Esophagus mucosa (tissue), 1 donor: ENCODE measurements at regions not wholly inside any gene's neighbourhood (a gene's known extent, or its start where the extent isn't known, plus 50 kb on each side); places are given as distances from the start of the nearest gene placed in this dataset.
A peak's percentile ranks its signal among the peaks of the same experiment; 100 is the strongest.

ENCODE experiments used
- ATAC-seq: fragments of 200-7000 bp; cut with Tn5 transposase; one replicate; pipeline ENCODE4 v1.9.1; 2020
- donor health status: DM: yes; HTN: yes; CAD: no.

GRCh38 chr2:173419506-173419905 lies 64.8 kb downstream of the CDCA7 start:
- peak; percentile 91 for ATAC-seq

GRCh38 chr2:173424886-173425285 lies 70.2 kb downstream of the CDCA7 start:
- ATAC-seq, result no peak

GRCh38 chr2:173427887-173428668 lies 73.4 kb downstream of the CDCA7 start:
- peak; percentile 85 for ATAC-seq

- no peak for ATAC-seq
Observed at GRCh38 chr2:173431191-173431590, 76.5 kb downstream of the CDCA7 start.

DNA sequence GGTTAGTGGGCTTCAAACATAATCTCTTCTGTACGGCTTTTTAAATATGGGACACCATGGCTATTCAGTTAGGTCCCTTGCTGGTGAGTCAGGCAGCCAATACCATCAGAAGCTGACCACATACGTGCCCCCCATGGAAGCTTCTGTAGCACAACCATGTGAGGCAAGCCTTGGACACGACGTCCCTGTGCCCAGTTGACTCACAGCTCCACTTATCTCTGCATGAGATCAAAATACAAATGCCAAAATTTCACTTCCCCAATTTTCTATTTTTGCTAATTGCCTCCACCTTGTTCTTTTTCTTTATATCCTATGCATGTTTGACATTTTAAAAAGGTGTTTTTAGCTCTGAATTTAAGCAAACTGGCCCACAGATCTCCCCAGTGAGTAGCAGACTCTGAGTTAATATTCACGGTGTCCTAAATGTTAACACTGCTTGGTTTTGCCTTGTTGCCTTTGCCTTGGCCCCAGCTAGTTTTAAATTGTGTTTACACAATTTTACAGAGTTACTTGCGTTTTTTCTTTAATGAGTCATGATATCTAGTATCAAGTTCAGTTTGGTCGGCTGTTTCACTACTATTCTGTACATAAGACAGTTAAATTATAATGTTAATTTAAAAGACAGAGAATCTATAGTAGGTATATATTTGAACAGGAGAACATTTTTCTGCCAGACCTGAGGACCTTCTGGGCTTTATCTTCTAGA lies 77.5 kb downstream of the CDCA7 start:
- no peak for ATAC-seq

DNA sequence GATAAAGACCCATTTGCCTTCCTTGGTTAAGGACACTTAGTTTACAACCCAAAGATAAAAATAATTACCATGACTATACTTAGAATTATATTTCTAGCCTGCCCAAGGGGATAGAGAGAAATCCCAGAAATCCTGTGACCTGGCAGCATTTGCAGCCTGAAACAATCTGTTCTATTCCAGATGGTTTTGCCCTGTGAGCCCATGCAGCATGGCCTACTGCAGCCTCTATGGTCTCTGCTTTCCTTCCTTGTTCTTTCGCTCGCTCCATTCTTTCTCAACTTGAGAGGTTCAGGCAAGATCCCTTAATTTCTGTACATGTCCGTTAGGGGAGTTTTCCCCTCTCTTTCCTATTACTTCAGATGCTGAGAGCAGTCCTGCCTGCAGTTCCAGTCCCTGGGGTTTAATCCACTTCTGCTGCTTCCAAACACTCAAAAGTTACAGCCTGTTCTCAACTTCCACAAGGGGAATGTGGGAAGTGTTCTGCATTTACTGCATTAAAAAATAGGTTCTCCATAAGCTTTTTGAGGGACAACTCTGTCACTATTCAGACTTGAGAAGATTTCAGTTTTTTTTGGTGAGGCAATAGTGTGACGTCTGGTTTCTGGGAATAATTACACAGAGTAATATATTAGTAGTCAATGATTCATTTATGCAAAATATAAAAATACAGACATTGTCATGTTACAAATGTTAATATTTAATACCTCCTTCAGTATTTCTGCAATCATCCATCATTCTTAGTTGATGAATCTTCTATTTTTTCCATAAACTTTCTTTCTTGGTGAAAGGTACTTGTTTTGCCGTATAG lies 80.3 kb downstream of the CDCA7 start:
- ATAC-seq, result no peak

DNA sequence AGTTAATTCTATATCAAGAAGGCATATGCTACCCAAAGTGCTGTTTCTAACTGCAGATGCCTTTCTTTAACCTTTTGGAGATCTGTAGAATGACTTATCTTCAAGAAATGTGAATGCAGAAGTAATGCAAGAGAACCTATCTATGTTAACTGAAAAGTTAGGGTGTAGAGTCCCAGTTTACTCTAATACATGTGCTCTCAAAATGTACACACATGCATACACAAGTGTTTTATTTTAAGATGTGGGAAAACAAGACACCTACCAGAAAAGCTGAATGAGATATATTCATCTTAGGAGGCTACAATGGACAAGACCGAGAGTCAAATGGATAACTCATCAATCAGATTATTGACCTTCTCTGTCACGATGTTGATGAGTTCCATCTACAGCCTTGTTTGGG lies 80.9 kb downstream of the CDCA7 start:
- no peak for ATAC-seq

GRCh38 chr2:173436088-173436487 lies 81.4 kb downstream of the CDCA7 start:
- ATAC-seq, result no peak

GRCh38 chr2:173441222-173441621 lies 86.5 kb downstream of the CDCA7 start:
- ATAC-seq, result no peak

GRCh38 chr2:173442542-173442941 lies 87.9 kb downstream of the CDCA7 start:
- no peak for ATAC-seq

DNA sequence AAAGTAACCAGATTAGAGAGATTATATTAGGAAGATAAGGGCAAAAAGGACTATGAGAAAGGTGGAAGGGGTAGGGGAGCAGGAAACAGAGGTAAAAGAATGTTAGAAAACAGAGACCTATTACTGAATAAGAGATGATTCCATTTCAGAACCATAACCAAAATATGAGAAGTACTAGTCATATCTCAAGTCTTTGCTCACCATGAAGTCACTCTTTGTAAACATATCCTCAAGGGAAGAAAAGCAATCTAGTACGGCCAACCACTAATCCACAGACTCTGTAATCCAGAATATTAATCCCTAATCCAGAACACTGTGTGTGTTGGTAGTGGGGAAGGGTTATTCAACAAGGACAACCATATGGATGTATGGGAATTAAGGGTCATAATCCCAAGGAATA lies 92.0 kb downstream of the CDCA7 start:
- ATAC-seq, result no peak

- peak; percentile 78 for ATAC-seq
Observed at GRCh38 chr2:173448938-173449471, 94.3 kb downstream of the CDCA7 start.

- no peak for ATAC-seq
Observed at GRCh38 chr2:173451118-173451517, 96.4 kb downstream of the CDCA7 start.

DNA sequence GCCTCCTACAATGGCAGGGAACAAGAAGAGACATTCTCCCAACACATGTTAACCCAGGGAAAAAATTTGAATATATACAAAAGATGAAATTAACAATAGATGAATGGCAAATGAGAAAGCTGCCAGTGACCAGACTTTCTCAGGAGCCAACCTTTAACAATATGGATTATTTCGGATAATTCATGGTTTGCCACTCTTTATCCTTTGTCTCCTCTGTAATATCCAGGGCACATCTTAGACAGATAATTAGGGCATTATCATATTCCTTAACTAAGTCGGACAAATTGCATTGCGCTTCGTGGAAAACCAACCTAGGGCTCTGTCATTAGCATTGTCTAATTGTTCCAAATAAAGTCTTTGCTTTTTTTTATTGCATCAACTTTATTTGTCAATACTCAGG lies 97.3 kb downstream of the CDCA7 start:
- ATAC-seq, result no peak

GRCh38 chr2:173452416-173452815 lies 97.7 kb downstream of the CDCA7 start:
- no peak for ATAC-seq

DNA sequence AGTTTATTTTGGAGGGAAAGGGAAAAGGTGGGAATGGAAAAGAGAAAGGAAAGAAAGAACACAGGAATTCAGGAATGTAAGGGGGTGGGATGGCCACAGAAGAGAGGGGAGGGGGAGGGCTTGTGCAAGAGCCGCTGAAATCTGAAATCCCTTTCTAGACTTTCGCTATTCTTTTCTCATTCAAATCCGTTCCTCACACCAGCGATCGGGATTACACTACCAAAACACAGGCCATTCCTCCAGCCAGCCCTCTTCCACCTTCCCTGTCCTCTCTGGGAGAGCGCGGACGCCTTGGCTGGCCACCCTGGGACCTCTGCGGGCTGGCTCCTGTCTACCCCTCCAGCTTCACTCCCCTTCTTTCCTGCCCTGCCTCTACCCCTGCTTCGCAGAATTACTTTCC lies 102.3 kb downstream of the CDCA7 start:
- ATAC-seq, result no peak

GRCh38 chr2:173457366-173457765 lies 102.7 kb downstream of the CDCA7 start:
- no peak for ATAC-seq

DNA sequence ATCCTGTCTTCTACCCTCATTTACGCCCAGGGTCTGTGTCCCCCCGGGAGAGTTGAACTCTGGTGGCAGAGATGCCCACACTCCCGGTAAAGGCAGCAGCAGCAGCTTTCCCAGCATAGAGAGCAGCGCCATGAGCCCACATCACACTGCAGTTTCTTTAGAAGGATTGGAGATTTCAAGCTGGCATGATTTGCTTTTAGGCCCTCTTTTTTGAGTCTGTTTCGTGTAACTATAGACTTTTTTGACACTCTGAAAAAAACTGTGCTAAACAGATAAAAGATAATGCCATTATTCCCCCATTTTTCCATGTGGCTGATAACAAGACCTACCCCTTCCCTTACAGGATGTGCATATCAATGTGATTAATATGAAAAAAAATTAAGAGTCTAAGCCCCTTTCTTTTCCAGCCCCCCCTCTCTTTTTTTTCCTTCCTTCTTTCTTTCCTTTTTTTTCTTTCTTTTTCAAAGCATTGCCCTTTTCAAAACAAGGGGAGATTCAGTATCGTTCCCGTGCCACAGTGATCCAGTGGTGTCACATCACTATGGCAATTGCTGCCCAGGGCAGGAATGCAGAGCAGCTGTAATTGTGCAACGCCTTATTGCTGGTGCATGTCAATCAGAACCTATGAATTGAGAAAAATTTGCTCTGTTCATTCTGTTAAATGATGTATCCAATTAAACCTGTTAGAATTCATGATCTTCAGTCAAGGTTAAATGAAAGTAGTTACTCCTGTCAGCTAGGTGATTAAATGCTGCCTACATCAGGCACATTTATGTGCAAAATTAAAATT lies 104.5 kb downstream of the CDCA7 start:
- ATAC-seq, result no peak

DNA sequence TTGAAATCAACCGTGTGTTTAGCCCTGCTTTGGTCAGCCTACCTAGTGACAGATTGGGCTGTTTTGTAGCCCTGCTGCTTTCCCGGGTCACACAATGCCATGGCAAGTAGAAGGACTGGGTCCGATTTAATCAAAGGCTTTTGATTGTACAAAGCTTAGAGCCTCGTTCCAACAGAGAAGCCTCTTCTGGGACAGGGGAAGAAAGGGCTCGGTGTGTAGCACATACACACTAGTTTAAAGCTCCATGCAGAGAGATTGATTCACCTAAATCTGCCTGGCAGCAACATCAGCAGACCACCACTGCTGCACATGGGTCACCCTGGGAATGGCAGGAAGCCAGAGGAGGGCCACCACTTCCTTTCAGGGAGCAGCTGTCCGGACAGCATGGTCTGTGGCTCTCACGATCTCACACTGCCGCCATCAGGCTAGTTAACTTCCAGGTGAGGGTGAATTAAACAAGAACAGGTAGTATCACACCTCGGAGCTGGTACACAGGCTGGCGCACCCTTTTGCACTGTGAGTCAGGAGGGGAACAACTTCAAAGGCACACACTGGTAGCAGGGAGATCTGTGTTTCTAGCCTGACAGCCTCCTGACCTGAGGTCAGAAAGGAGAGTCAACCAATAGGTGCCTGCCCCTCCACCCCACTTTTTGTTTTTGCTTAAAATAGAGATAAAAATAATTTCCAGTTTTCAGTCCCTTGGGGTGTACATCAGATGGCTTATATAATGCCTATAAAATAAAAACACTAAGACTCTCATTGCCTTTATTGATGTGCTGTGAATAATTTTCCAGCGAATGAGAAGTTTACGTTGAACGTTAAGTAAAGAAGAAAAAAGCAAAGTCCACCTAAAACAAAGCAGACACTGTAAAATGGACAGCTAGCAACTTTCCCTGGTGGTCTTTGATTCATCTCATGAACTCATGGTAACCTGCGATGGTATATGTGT lies 108.5 kb downstream of the CDCA7 start:
- no peak for ATAC-seq

- ATAC-seq, result no peak
Observed at GRCh38 chr2:173463846-173464245, 109.2 kb downstream of the CDCA7 start.

- ATAC-seq, result no peak
Observed at GRCh38 chr2:173467751-173468150, 113.1 kb downstream of the CDCA7 start.
